Peyer's patch (tissue), 4 donors: ENCODE measurements at regions not wholly inside any gene's neighbourhood (a gene's known extent, or its start where the extent isn't known, plus 50 kb on each side); places are given as distances from the start of the nearest gene placed in this dataset.

Experiments
- DNase-seq, 3 donors: peaks; one replicate each; pipeline ENCODE4 v3.0.0-alpha.2; 2017 to 2019
- H3K27ac ChIP-seq, 4 donors: fragments of 200-600 bp; sonication (generic); one replicate each; pipeline ENCODE4 v1.5.1; 2016 to 2019
- H3K27me3 ChIP-seq, 2 donors: fragments of 200-600 bp; sonication (generic); one replicate each; pipeline ENCODE4 v1.5.1; 2019
- H3K36me3 ChIP-seq, 3 donors: fragments of 200-600 bp; sonication (generic); one replicate each; pipeline ENCODE4 v1.5.1; 2016 to 2019
- H3K4me1 ChIP-seq, 4 donors: fragments of 200-600 bp; sonication (generic); one replicate each; pipeline ENCODE4 v1.5.1; 2016 to 2019
- H3K4me3 ChIP-seq, 4 donors: fragments of 200-600 bp; sonication (generic); 1 replicate in 3 of 4; 2 replicates in 1 of 4; pipeline ENCODE4 v1.5.1; 2016 to 2019; ENCODE audit warnings: mild to moderate bottlenecking in 1 of 4
- H3K9me3 ChIP-seq, 4 donors: fragments of 200-600 bp; sonication (generic); one replicate each; pipeline ENCODE4 v1.5.1; 2016 to 2019; ENCODE audit warnings: mild to moderate bottlenecking in 1 of 4
- CTCF ChIP-seq, 6 experiments: fragments of 450-650 bp in 4 of 6; fragments of 200-600 bp in 2 of 6; sonication (generic) in 1 of 6; IDR thresholded peaks; one replicate each; pipeline ENCODE4 v1.5.1; 2017 to 2019; ENCODE audit warnings: antibody characterized with exemption in 6 of 6, mild to moderate bottlenecking in 3 of 6, moderate library complexity in 1 of 6
- POLR2A ChIP-seq, 2 donors: fragments of 450-650 bp; IDR thresholded peaks; one replicate each; pipeline ENCODE4 v1.5.1; 2017; ENCODE audit warnings: antibody characterized with exemption in 2 of 2, mild to moderate bottlenecking in 2 of 2, moderate library complexity in 2 of 2

GRCh38 chr1:5256793-5257192 is 602.4 kb downstream of the AJAP1 start:
- Histone ChIP-seq H3K4me1 (no peaks in the 10 kb centered on the region), H3K36me3 (no peaks in the 10 kb centered on the region), H3K27me3 (no peaks in the 10 kb centered on the region), H3K27ac (no peak overlapping the region), H3K9me3 (no peaks in the 10 kb centered on the region), H3K4me3 (no peak overlapping the region)
- no peak for DNase-seq
- TF ChIP-seq CTCF (IDR thresholded peaks at IDR 0.05) (no peak), POLR2A (IDR thresholded peaks at IDR 0.05) (no peak)

DNA sequence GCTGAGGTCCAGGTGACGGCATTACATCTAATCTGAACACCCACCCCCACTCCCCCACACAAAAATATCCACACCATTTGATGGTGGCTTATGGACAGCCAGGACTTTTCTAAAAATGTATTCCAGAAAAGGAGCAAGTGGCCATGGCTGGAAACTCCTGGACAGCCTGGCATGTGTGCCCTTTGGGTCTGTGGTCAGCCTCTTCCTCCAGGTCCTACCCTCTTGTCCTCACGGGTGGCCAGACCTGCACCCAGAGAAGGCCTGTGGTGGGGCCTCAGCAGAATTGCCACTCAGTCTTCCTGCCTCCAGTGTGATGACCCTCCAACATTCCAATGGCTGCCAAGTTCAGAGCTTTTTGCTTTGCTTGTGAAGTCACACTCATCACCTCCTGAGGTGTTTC is 600.6 kb downstream of the AJAP1 start:
- no peaks in the 10 kb centered on the region for H3K36me3 ChIP-seq
- H3K27ac ChIP-seq: no peak overlapping the region
- H3K4me3 ChIP-seq: no peak overlapping the region
- H3K27me3 ChIP-seq: no peaks in the 10 kb centered on the region
- no peaks in the 10 kb centered on the region for H3K9me3 ChIP-seq
- TF ChIP-seq CTCF (IDR thresholded peaks at IDR 0.05) (no peak), POLR2A (IDR thresholded peaks at IDR 0.05) (no peak)
- H3K4me1 ChIP-seq: no peaks in the 10 kb centered on the region
- peak in 1 of 3 donors; percentile 11 for DNase-seq

DNA sequence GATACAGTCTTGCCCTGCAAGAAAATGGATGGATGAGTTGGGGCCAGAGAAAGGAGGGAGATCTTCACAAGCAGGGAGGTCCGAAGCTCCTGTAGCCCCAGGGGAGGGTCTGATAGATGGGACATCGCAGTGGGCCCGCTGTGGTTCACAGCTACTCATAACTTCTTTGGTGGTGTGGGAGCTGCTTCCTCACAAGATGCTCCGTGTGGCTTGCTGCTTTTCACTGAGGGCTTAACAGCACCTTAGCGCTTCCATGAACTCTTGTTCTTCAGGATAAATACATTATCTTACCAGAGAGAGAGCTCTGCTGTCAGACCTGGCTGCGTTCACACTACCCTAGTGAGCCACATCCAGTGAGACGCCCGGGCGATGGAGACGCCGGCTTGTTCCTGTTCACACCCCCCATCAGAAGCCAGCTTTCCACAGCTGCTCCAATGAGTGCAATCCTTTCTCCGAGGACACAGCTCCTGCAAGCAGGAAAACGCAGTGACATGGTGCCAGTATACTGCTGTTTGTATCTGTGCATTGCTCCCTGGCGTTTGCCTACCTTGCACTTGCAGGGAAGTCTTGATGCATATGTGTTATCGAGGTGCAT is 599.8 kb downstream of the AJAP1 start:
- Histone ChIP-seq H3K4me1 (no peaks in the 10 kb centered on the region), H3K9me3 (no peaks in the 10 kb centered on the region), H3K36me3 (no peaks in the 10 kb centered on the region), H3K27me3 (no peaks in the 10 kb centered on the region), H3K4me3 (no peak overlapping the region), H3K27ac (no peak overlapping the region)
- TF ChIP-seq POLR2A (IDR thresholded peaks at IDR 0.05) (no peak), CTCF (IDR thresholded peaks at IDR 0.05) (no peak)
- peak in 1 of 3 donors; percentile 13 for DNase-seq

GRCh38 chr1:5253036-5253435 is 598.6 kb downstream of the AJAP1 start:
- H3K27ac ChIP-seq: no peak overlapping the region
- H3K36me3 ChIP-seq: no peaks in the 10 kb centered on the region
- no peaks in the 10 kb centered on the region for H3K9me3 ChIP-seq
- TF ChIP-seq CTCF (IDR thresholded peaks at IDR 0.05) (no peak), POLR2A (IDR thresholded peaks at IDR 0.05) (no peak)
- H3K4me3 ChIP-seq: no peak overlapping the region
- H3K27me3 ChIP-seq: no peaks in the 10 kb centered on the region
- H3K4me1 ChIP-seq: no peaks in the 10 kb centered on the region
- DNase-seq: peak in 1 of 3 donors; percentile 9

GRCh38 chr1:5250336-5250735 is 595.9 kb downstream of the AJAP1 start:
- DNase-seq: peak in 1 of 3 donors; percentile 4
- H3K27me3 ChIP-seq: no peaks in the 10 kb centered on the region
- TF ChIP-seq CTCF (IDR thresholded peaks at IDR 0.05) (no peak), POLR2A (IDR thresholded peaks at IDR 0.05) (no peak)

DNA sequence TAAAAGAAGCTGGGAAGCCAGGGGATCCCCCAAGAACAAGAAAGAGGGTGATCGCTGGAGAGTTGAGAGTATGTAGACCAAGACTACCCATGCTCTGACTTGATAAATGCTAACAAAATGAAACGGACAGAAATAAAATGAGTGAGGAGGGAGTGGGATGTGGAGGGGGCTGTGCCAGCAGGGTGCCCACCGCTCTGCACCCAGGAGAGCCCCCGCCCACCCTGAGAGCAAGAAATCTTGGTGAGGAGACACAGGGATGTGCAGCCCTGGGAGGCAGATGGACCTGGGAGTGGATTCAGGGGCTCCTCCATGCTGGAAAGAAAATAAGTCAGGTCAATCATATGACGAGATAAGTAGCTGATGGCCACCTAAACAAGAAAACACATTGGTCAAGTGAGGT is 590.9 kb downstream of the AJAP1 start:
- DNase-seq: no peak
- Histone ChIP-seq H3K27ac (no peak overlapping the region), H3K9me3 (no peaks in the 10 kb centered on the region), H3K27me3 (no peaks in the 10 kb centered on the region), H3K4me1 (no peaks in the 10 kb centered on the region), H3K36me3 (no peaks in the 10 kb centered on the region), H3K4me3 (no peak overlapping the region)
- TF ChIP-seq POLR2A (IDR thresholded peaks at IDR 0.05) (no peak), CTCF (IDR thresholded peaks at IDR 0.05) (no peak)

More at GRCh38 chr1:5250336-5250735, 595.9 kb downstream of the AJAP1 start:
- H3K4me1 ChIP-seq: no peaks in the 10 kb centered on the region
- H3K9me3 ChIP-seq: no peaks in the 10 kb centered on the region
- no peak overlapping the region for H3K27ac ChIP-seq
- H3K36me3 ChIP-seq: no peaks in the 10 kb centered on the region
- H3K4me3 ChIP-seq: no peak overlapping the region
